EL (cell line): ENCODE measurements at regions not wholly inside any gene's neighbourhood (a gene's known extent, or its start where the extent isn't known, plus 50 kb on each side); places are given as distances from the start of the nearest gene placed in this dataset.
"Not testable (repeated sequence)": the region's sequence is repeated elsewhere in the genome, so short reads cannot be mapped to it uniquely, and the experiment has no call there.

Source experiments
- DNase-seq: peaks from one replicate; pipeline ENCODE4 v3.0.0-alpha.2; 2016

GRCh38 chr3:20700714-20701113 lies 514.7 kb upstream of the SGO1 start:
- DNase-seq: no peak

GRCh38 chr3:20698896-20699295 lies 512.9 kb upstream of the SGO1 start:
- no peak for DNase-seq

- no peak for DNase-seq
These were observed 510.6 kb upstream of the SGO1 start for GRCh38 chr3:20696388-20697150.

GRCh38 chr3:20692675-20693074 lies 506.7 kb upstream of the SGO1 start:
- no peak for DNase-seq

- peak; percentile 55 for DNase-seq
These were observed 497.9 kb upstream of the SGO1 start for GRCh38 chr3:20683910-20684309.

- peak; percentile 49 for DNase-seq
These were observed 496.6 kb upstream of the SGO1 start for GRCh38 chr3:20682573-20682972.

GRCh38 chr3:20680990-20681628 lies 495.1 kb upstream of the SGO1 start:
- no peak for DNase-seq

GRCh38 chr3:20673866-20674265 lies 487.9 kb upstream of the SGO1 start:
- no peak for DNase-seq

- DNase-seq: no peak
These were observed 483.7 kb upstream of the SGO1 start for GRCh38 chr3:20669675-20670074.

GRCh38 chr3:20669184-20669583 lies 483.2 kb upstream of the SGO1 start:
- no peak for DNase-seq

GRCh38 chr3:20668411-20668810 lies 482.4 kb upstream of the SGO1 start:
- DNase-seq: peak; percentile 44

- DNase-seq: no peak
These were observed 480.1 kb upstream of the SGO1 start for GRCh38 chr3:20666091-20666490.

- DNase-seq: peak; percentile 7
These were observed 472.5 kb upstream of the SGO1 start for GRCh38 chr3:20658491-20658890.

GRCh38 chr3:20657560-20657959 lies 471.6 kb upstream of the SGO1 start:
- DNase-seq: no peak

GRCh38 chr3:20652231-20652986 lies 466.4 kb upstream of the SGO1 start:
- peak; percentile 4 for DNase-seq

GRCh38 chr3:20648921-20649381 lies 462.9 kb upstream of the SGO1 start:
- peak; percentile 59 for DNase-seq

- peak; percentile 87 for DNase-seq
These were observed 462.3 kb upstream of the SGO1 start for GRCh38 chr3:20648294-20648693.

- no peak for DNase-seq
These were observed 460.4 kb upstream of the SGO1 start for GRCh38 chr3:20646425-20646824.

- DNase-seq: no peak
These were observed 459.3 kb upstream of the SGO1 start for GRCh38 chr3:20645340-20645739.

- peak; percentile 57 for DNase-seq
These were observed 451.7 kb upstream of the SGO1 start for GRCh38 chr3:20637729-20638128.

- DNase-seq: peak; percentile 97
These were observed 436.3 kb upstream of the SGO1 start for GRCh38 chr3:20622304-20622703.

- DNase-seq: not testable (repeated sequence)
These were observed 432.6 kb upstream of the SGO1 start for GRCh38 chr3:20618621-20619020.

- not testable (repeated sequence) for DNase-seq
These were observed 432.2 kb upstream of the SGO1 start for GRCh38 chr3:20618181-20618580.

GRCh38 chr3:20615982-20616381 lies 430.0 kb upstream of the SGO1 start:
- not testable (repeated sequence) for DNase-seq
